ENCODE measurements at regions not wholly inside any gene's neighbourhood (a gene's known extent, or its start where the extent isn't known, plus 50 kb on each side); places are given as distances from the start of the nearest gene placed in this dataset.

DNA sequence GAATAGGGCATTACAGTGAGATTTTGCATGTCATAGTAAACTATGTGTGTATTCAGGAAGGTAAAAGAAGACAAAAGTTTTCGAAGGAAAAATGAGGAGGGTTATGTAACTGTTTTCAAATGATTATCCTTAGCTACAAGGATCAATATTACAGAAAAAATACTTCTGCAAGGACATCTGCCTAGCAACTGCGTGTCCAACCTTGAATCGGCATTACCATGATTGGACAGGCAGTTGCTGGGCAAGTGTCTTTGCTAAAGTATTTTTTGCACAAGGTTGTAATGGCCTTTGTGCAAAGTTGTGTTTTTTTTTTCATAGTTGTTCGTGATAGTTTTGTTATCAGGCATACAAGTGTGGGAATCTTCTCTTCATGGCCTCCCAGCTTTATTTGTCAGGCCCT lies 136.8 kb downstream of the FASLG start:
- TF ChIP-seq ISL1 (CRISPR knock-in tag; IDR thresholded peaks at IDR 0.05), result no peak
- TF ChIP-seq CSDC2 (CRISPR knock-in tag; IDR thresholded peaks at IDR 0.05), result no peak
- TF ChIP-seq TOX (CRISPR knock-in tag; IDR thresholded peaks at IDR 0.05; ENCODE audit: borderline replicate concordance), result no peak
- TF ChIP-seq ARNTL (CRISPR knock-in tag; IDR thresholded peaks at IDR 0.05; ENCODE audit: borderline replicate concordance, low read depth), result no peak
- TF ChIP-seq, protein P1, sequence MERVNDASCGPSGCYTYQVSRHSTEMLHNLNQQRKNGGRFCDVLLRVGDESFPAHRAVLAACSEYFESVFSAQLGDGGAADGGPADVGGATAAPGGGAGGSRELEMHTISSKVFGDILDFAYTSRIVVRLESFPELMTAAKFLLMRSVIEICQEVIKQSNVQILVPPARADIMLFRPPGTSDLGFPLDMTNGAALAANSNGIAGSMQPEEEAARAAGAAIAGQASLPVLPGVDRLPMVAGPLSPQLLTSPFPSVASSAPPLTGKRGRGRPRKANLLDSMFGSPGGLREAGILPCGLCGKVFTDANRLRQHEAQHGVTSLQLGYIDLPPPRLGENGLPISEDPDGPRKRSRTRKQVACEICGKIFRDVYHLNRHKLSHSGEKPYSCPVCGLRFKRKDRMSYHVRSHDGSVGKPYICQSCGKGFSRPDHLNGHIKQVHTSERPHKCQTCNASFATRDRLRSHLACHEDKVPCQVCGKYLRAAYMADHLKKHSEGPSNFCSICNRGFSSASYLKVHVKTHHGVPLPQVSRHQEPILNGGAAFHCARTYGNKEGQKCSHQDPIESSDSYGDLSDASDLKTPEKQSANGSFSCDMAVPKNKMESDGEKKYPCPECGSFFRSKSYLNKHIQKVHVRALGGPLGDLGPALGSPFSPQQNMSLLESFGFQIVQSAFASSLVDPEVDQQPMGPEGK (CRISPR knock-in tag; IDR thresholded peaks at IDR 0.05; ENCODE audit: borderline replicate concordance), result no peak
